ENCODE measurements at regions not wholly inside any gene's neighbourhood (a gene's known extent, or its start where the extent isn't known, plus 50 kb on each side); places are given as distances from the start of the nearest gene placed in this dataset.
"Not testable (repeated sequence)": the region's sequence is repeated elsewhere in the genome, so short reads cannot be mapped to it uniquely, and the experiment has no call there.

- no peak for DNase-seq (ENCODE audit: low read depth, low spot score)
These were observed 73.9 kb downstream of the RMI1 start for GRCh38 chr9:84054341-84055010.

- DNase-seq (ENCODE audit: low read depth, low spot score): no peak
These were observed 77.1 kb downstream of the RMI1 start for GRCh38 chr9:84057662-84058061.

GRCh38 chr9:84059936-84060335 is 79.3 kb downstream of the RMI1 start:
- no peak for DNase-seq (ENCODE audit: low read depth, low spot score)

- no peak for DNase-seq (ENCODE audit: low read depth, low spot score)
These were observed 81.1 kb downstream of the RMI1 start for GRCh38 chr9:84061613-84062193.

GRCh38 chr9:84062538-84062937 is 81.9 kb downstream of the RMI1 start:
- no peak for DNase-seq (ENCODE audit: low read depth, low spot score)

- no peak for DNase-seq (ENCODE audit: low read depth, low spot score)
These were observed 87.2 kb downstream of the RMI1 start for GRCh38 chr9:84067821-84068220.

- DNase-seq (ENCODE audit: low read depth, low spot score): no peak
These were observed 88.3 kb downstream of the RMI1 start for GRCh38 chr9:84068872-84069271.

GRCh38 chr9:84070590-84070989 is 90.0 kb downstream of the RMI1 start:
- no peak for DNase-seq (ENCODE audit: low read depth, low spot score)

GRCh38 chr9:84072621-84073180 is 92.1 kb downstream of the RMI1 start:
- DNase-seq (ENCODE audit: low read depth, low spot score): no peak

GRCh38 chr9:84075004-84075403 is 94.4 kb downstream of the RMI1 start:
- no peak for DNase-seq (ENCODE audit: low read depth, low spot score)

- DNase-seq (ENCODE audit: low read depth, low spot score): no peak
These were observed 95.8 kb downstream of the RMI1 start for GRCh38 chr9:84076384-84076783.

- DNase-seq (ENCODE audit: low read depth, low spot score): not testable (repeated sequence)
These were observed 97.2 kb downstream of the RMI1 start for GRCh38 chr9:84077816-84078215.

- DNase-seq (ENCODE audit: low read depth, low spot score): no peak
These were observed 99.4 kb downstream of the RMI1 start for GRCh38 chr9:84079994-84080393.

GRCh38 chr9:84101964-84102632 is 121.5 kb downstream of the RMI1 start:
- DNase-seq (ENCODE audit: low read depth, low spot score): peak; percentile 5

- DNase-seq (ENCODE audit: low read depth, low spot score): no peak
These were observed 123.2 kb downstream of the RMI1 start for GRCh38 chr9:84103651-84104377.

- DNase-seq (ENCODE audit: low read depth, low spot score): no peak
These were observed 126.5 kb downstream of the RMI1 start for GRCh38 chr9:84107081-84107480.

- DNase-seq (ENCODE audit: low read depth, low spot score): no peak
These were observed 127.4 kb downstream of the RMI1 start for GRCh38 chr9:84107995-84108394.

GRCh38 chr9:84111726-84112125 is 131.1 kb downstream of the RMI1 start:
- DNase-seq (ENCODE audit: low read depth, low spot score): no peak

- no peak for DNase-seq (ENCODE audit: low read depth, low spot score)
These were observed 141.5 kb downstream of the RMI1 start for GRCh38 chr9:84121991-84122523.

- DNase-seq (ENCODE audit: low read depth, low spot score): no peak
These were observed 142.0 kb downstream of the RMI1 start for GRCh38 chr9:84122572-84122971.

- no peak for DNase-seq (ENCODE audit: low read depth, low spot score)
These were observed 143.2 kb downstream of the RMI1 start for GRCh38 chr9:84123648-84124406.

All from ELF-1 (cell line).